K562 (cell line): ENCODE measurements at regions not wholly inside any gene's neighbourhood (a gene's known extent, or its start where the extent isn't known, plus 50 kb on each side); places are given as distances from the start of the nearest gene placed in this dataset.

ENCODE experiments used
- ATAC-seq: fragments of 200-7000 bp; cut with Tn5 transposase; 3 replicates; pipeline ENCODE4 v1.9.1; 2020; ENCODE audit warnings: moderate library complexity
- BruUV-seq: library from RNA; stranded (reverse); fragments of 400-500 nt; replicated peaks from 2 replicates; lab custom pipeline; 2021; lab: Mats Ljungman, UMichigan
- CTCF ChIA-PET: fragments of 300-600 bp; formaldehyde crosslinking; extraction: SDS; loops from one replicate; lab custom pipeline; 2021; ENCODE audit warnings: low intra/inter-chr PET ratio; lab: Yijun Ruan, JAX
- POLR2A ChIA-PET: fragments of 300-600, 350-650 bp; sonication (Branson Sonifier 250); formaldehyde crosslinking; extraction: SDS; loops from one replicate; lab custom pipeline; 2021; ENCODE audit warnings: antibody characterized with exemption, inconsistent platforms; lab: Yijun Ruan, JAX
- DNase-seq, 4 experiments: peaks; one replicate each; pipeline versions ENCODE4 v3.0.0 to v3.0.0-alpha.2; 2011 to 2018; ENCODE audit warnings: low spot score in 3 of 4, mixed read lengths in 3 of 4; ENCODE audit errors: extremely low read depth in 1 of 4
- FAIRE-seq: peaks from 2 replicates; lab custom pipeline; 2011; peaks lifted over from hg19 to GRCh38; lab: Jason Lieb, UNC
- H2AFZ ChIP-seq: 2 replicates; pipeline ENCODE4 v1.6.0; 2011; ENCODE audit warnings: low read depth, low read length, control low read depth, inconsistent platforms
- H3K27ac ChIP-seq: fragments of 200-600 bp; 3 replicates; pipeline ENCODE4 v1.8.0; 2011; ENCODE audit warnings: low read depth, mild to moderate bottlenecking, control low read depth, inconsistent platforms, low read length, moderate library complexity, mixed read lengths; ENCODE audit errors: extremely low read depth
- H3K27me3 ChIP-seq, 2 experiments: fragments of 300-600 bp in 1 of 2; 2 replicates in 1 of 2; 3 replicates in 1 of 2; pipeline versions ENCODE4 v1.6.0 to v1.8.0; 2011; ENCODE audit warnings: inconsistent platforms in 2 of 2, low read length in 2 of 2, mild to moderate bottlenecking in 1 of 2, mixed read lengths in 1 of 2, moderate library complexity in 1 of 2; ENCODE audit not compliant: control insufficient read depth in 2 of 2, insufficient read depth in 2 of 2
- H3K36me3 ChIP-seq: fragments of 300-600 bp; 3 replicates; pipeline ENCODE4 v1.8.0; 2011; ENCODE audit warnings: mild to moderate bottlenecking, low read length, inconsistent platforms; ENCODE audit not compliant: control insufficient read depth, insufficient read depth
- H3K4me1 ChIP-seq, 2 experiments: fragments of 200-600 bp in 1 of 2; replicated peaks in 1 of 2; 2 replicates in 1 of 2; 3 replicates in 1 of 2; pipeline versions ENCODE4 v1.5.1 to v1.8.0; 2011; ENCODE audit warnings: inconsistent platforms in 2 of 2, low read length in 2 of 2, mild to moderate bottlenecking in 1 of 2, mixed read lengths in 1 of 2, moderate library complexity in 1 of 2; ENCODE audit not compliant: control insufficient read depth in 2 of 2, insufficient read depth in 2 of 2
- H3K4me2 ChIP-seq: 2 replicates; pipeline ENCODE4 v1.6.1; 2011; ENCODE audit warnings: low read length, control low read depth, inconsistent platforms, mixed read lengths; ENCODE audit not compliant: insufficient read depth
- H3K4me3 ChIP-seq: fragments of 200-600 bp; sonication (generic), shearing (Covaris generic); 2 replicates; pipeline ENCODE4 v1.5.1; 2016; ENCODE audit warnings: control low read depth, inconsistent platforms
- H3K79me2 ChIP-seq: fragments of 200-600 bp; 3 replicates; pipeline ENCODE4 v1.8.0; 2011; ENCODE audit warnings: low read length, inconsistent platforms; ENCODE audit not compliant: control insufficient read depth, insufficient read depth
- H3K9ac ChIP-seq, 2 experiments: 2 replicates each; pipeline versions ENCODE4 v1.6.0 to v1.6.1; 2011; ENCODE audit warnings: low read depth in 2 of 2, low read length in 2 of 2, control low read depth in 1 of 2, inconsistent platforms in 1 of 2, mild to moderate bottlenecking in 1 of 2, mixed read lengths in 1 of 2; ENCODE audit not compliant: insufficient read depth in 1 of 2
- H3K9me1 ChIP-seq: one replicate; pipeline ENCODE4 v1.6.0; 2011; ENCODE audit warnings: inconsistent platforms, mild to moderate bottlenecking, low read length, moderate library complexity; ENCODE audit not compliant: control insufficient read depth, insufficient read depth
- H3K9me3 ChIP-seq: replicated peaks from 2 replicates; pipeline ENCODE4 v1.5.1; 2011; ENCODE audit warnings: low read depth, low read length, inconsistent platforms; ENCODE audit not compliant: control insufficient read depth, insufficient read depth
- H4K20me1 ChIP-seq: replicated peaks from 2 replicates; pipeline ENCODE4 v1.6.1; 2011; ENCODE audit warnings: low read length, inconsistent platforms, mixed read lengths; ENCODE audit not compliant: control insufficient read depth, insufficient read depth
- CTCFL ChIP-seq: IDR thresholded peaks from 2 replicates; pipeline ENCODE4 v1.6.1; 2011; ENCODE audit warnings: borderline replicate concordance, low read depth, mild to moderate bottlenecking, moderate library complexity, low read length; ENCODE audit not compliant: insufficient read depth, poor library complexity, severe bottlenecking
- ETV6 ChIP-seq, 3 experiments: fragments of 150-350 bp in 1 of 3; sonication (generic) in 1 of 3; formaldehyde crosslinking in 1 of 3; IDR thresholded peaks; 2 replicates each; pipeline versions ENCODE4 v1.6.1 to v1.8.0; 2014 to 2022; ENCODE audit warnings: borderline replicate concordance in 2 of 3, low read depth in 2 of 3, antibody characterized with exemption in 1 of 3, low read length in 1 of 3, mild to moderate bottlenecking in 1 of 3, missing genetic modification reagents in 1 of 3
- ID3 ChIP-seq, 2 experiments: fragments of 250-450 bp in 1 of 2; fragments of 450-650 bp in 1 of 2; sonication (Bioruptor Pico) in 1 of 2; IDR thresholded peaks; 2 replicates each; pipeline versions ENCODE4 v1.6.1 to v1.8.0; 2016 to 2021; ENCODE audit warnings: mild to moderate bottlenecking in 2 of 2, moderate library complexity in 2 of 2, missing compliant biosample characterization in 1 of 2, missing genetic modification characterization in 1 of 2
- LARP7 ChIP-seq: fragments of 450-650 bp; IDR thresholded peaks from 2 replicates; pipeline ENCODE4 v1.6.1; 2016
- MYBL2 ChIP-seq, 2 experiments: fragments of 450-650 bp in 1 of 2; sonication (generic) in 1 of 2; formaldehyde crosslinking in 1 of 2; IDR thresholded peaks; 2 replicates each; pipeline versions ENCODE4 v1.6.1 to v1.8.1; 2017 to 2022; ENCODE audit warnings: borderline replicate concordance in 1 of 2, inconsistent platforms in 1 of 2, low read depth in 1 of 2, mild to moderate bottlenecking in 1 of 2, missing genetic modification reagents in 1 of 2, moderate library complexity in 1 of 2
- PBX2 ChIP-seq, 2 experiments: IDR thresholded peaks in 1 of 2; conservative IDR thresholded peaks in 1 of 2; 2 replicates each; pipeline ENCODE4 v1.6.1; 2016; ENCODE audit warnings: low read depth in 2 of 2, mild to moderate bottlenecking in 1 of 2, missing compliant biosample characterization in 1 of 2, missing genetic modification characterization in 1 of 2, moderate library complexity in 1 of 2
- XRCC3 ChIP-seq: fragments of 450-650 bp; IDR thresholded peaks from 2 replicates; pipeline ENCODE4 v1.6.1; 2017; ENCODE audit warnings: mild to moderate bottlenecking, moderate library complexity
- ZBTB17 ChIP-seq: fragments of 450-650 bp; formaldehyde crosslinking; IDR thresholded peaks from 2 replicates; pipeline ENCODE4 v1.4.0; 2020; ENCODE audit warnings: mild to moderate bottlenecking
- ZNF253 ChIP-seq: fragments of 250-450 bp; sonication (Bioruptor Pico); conservative IDR thresholded peaks from 2 replicates; pipeline ENCODE4 v1.6.1; 2021; ENCODE audit warnings: mild to moderate bottlenecking
- ZNF57 ChIP-seq: fragments of 450-650 bp; formaldehyde crosslinking; IDR thresholded peaks from 2 replicates; pipeline ENCODE4 v1.4.0; 2020; ENCODE audit warnings: mild to moderate bottlenecking, moderate library complexity
- ZNF699 ChIP-seq: fragments of 250-450 bp; sonication (Bioruptor Pico); IDR thresholded peaks from 2 replicates; pipeline ENCODE4 v1.8.0; 2021; ENCODE audit warnings: mild to moderate bottlenecking, moderate library complexity; ENCODE audit not compliant: insufficient replicate concordance
- WGBS: fragments of 100-300 bp; shearing (Covaris generic); methylation state at CpG from one replicate; pipeline ENCODE4 v1.1.6; 2016; ENCODE audit warnings: low coverage, mixed read lengths; ENCODE audit not compliant: insufficient coverage; ENCODE audit errors: missing lambda C conversion rate; 5-methylcytosine and 5-hydroxymethylcytosine counted together
- in situ Hi-C: fragments of 300-500 bp; cut with MboI; formaldehyde crosslinking; loops from 4 replicates; pipeline ENCODE4 v1.15.0; 2018; ENCODE audit warnings: inconsistent platforms, mixed read lengths
- intact Hi-C: fragments of 100-400 bp; cut with micrococcal nuclease; formaldehyde crosslinking; loops from 2 replicates; pipeline ENCODE4 v1.14.2; 2022

GRCh38 chr2:144674071-144674470 lies 154.2 kb upstream of the ZEB2 start (continued):
- TF ChIP-seq ETV6 (IDR thresholded peaks at IDR 0.05; ENCODE audit: borderline replicate concordance in 1 of 2, low read depth in 2 of 2, low read length in 1 of 2) = no peak
- no peak for TF ChIP-seq ETV6 (CRISPR knock-in tag; IDR thresholded peaks at IDR 0.05; ENCODE audit: borderline replicate concordance)
- TF ChIP-seq, all 486 proteins: peak for 0

- ATAC-seq (no peak), DNase-seq (no peak), FAIRE-seq (no peak)
- ChIA-PET POLR2A (interaction anchor here (0.7 kb wide), 1 partner anchor 13 kb away, joined by 3 read pairs; no protein-coding TSS in a partner anchor), CTCF (no interaction called here)
- Histone ChIP-seq H3K27me3 (no peaks in the 10 kb centered on the region), H3K4me3 (no peak overlapping the region), H3K9ac (no peak overlapping the region), H2AFZ (0 out of 2 replicates have a peak overlapping the region, but pooled peaks have one; percentile 4), H4K20me1 (no peaks in the 10 kb centered on the region), H3K4me1 (no peaks in the 10 kb centered on the region; a peak in 1 of 5 replicates), H3K9me1 (no peaks in the 10 kb centered on the region), H3K36me3 (no peaks in the 10 kb centered on the region), H3K9me3 (no peaks in the 10 kb centered on the region), H3K27ac (no peak overlapping the region), H3K4me2 (no peak overlapping the region), H3K79me2 (no peaks in the 10 kb centered on the region)
- in situ Hi-C loops (no loop called here), intact Hi-C loops (no loop called here)
- WGBS = 51% methylated on average over 3 of the region's 3 CpGs
- no TSS peak for BruUV-seq
- TF ChIP-seq PBX2 (CRISPR knock-in tag; IDR thresholded peaks at IDR 0.05; ENCODE audit: low read depth) = no peak
- TF ChIP-seq PBX2 (tag; conservative IDR thresholded peaks at IDR 0.05; ENCODE audit: low read depth) = no peak
- TF ChIP-seq LARP7 = no peak
- TF ChIP-seq MYBL2 (IDR thresholded peaks at IDR 0.05; ENCODE audit: low read depth) = no peak
- TF ChIP-seq MYBL2 (CRISPR knock-in tag; IDR thresholded peaks at IDR 0.05; ENCODE audit: borderline replicate concordance) = no peak
- TF ChIP-seq ZBTB17 = no peak
- TF ChIP-seq ZNF253 (CRISPR knock-in tag) = no peak
- TF ChIP-seq XRCC3 = no peak
- TF ChIP-seq ZNF699 (CRISPR knock-in tag) = no peak
- TF ChIP-seq ZNF57 (CRISPR knock-in tag) = no peak
- no peak for TF ChIP-seq CTCFL
- no peak for TF ChIP-seq ID3 (CRISPR knock-in tag; IDR thresholded peaks at IDR 0.05)
- no peak for TF ChIP-seq ID3 (tag; IDR thresholded peaks at IDR 0.05)
Measured at GRCh38 chr2:144673456-144673855, 153.5 kb upstream of the ZEB2 start.
